Lower lobe of right lung (tissue), 2 donors: ENCODE measurements at regions not wholly inside any gene's neighbourhood (a gene's known extent, or its start where the extent isn't known, plus 50 kb on each side); places are given as distances from the start of the nearest gene placed in this dataset.
A peak's percentile ranks its signal among the peaks of the same experiment; 100 is the strongest.

Source experiments
- ATAC-seq, 2 donors: fragments of 200-7000 bp; cut with Tn5 transposase; one replicate each; pipeline ENCODE4 v1.9.1; 2020 to 2022; ENCODE audit warnings: mild to moderate bottlenecking in 2 of 2, moderate library complexity in 2 of 2
- DNase-seq: peaks from one replicate; pipeline ENCODE4 v3.0.0-alpha.2; 2020
- H3K27ac ChIP-seq: fragments of 200-600 bp; one replicate; pipeline ENCODE4 v1.8.0; 2022
- H3K27me3 ChIP-seq: fragments of 200-600 bp; one replicate; pipeline ENCODE4 v1.8.0; 2022; ENCODE audit warnings: low read depth
- H3K36me3 ChIP-seq: fragments of 200-600 bp; one replicate; pipeline ENCODE4 v1.8.0; 2022; ENCODE audit warnings: mild to moderate bottlenecking
- H3K4me1 ChIP-seq: fragments of 200-600 bp; one replicate; pipeline ENCODE4 v1.8.0; 2022
- H3K4me3 ChIP-seq: fragments of 200-600 bp; one replicate; pipeline ENCODE4 v1.8.0; 2022; ENCODE audit warnings: mild to moderate bottlenecking
- H3K9me3 ChIP-seq: fragments of 200-600 bp; one replicate; pipeline ENCODE4 v1.8.0; 2022
- CTCF ChIP-seq: fragments of 200-600 bp; IDR thresholded peaks from one replicate; pipeline ENCODE4 v1.8.0; 2022; ENCODE audit warnings: antibody characterized with exemption, mild to moderate bottlenecking
- intact Hi-C: fragments of 100-400 bp; cut with DNase I; formaldehyde crosslinking; loops from one replicate; pipeline ENCODE4 v1.11.0; 2022
- donor health status: DM: no; HTN: yes; CAD: no; lungs with severe emphysema.

GRCh38 chr15:94070356-94071295, 160.7 kb upstream of the MCTP2 start:
- no peaks in the 10 kb centered on the region for H3K4me1 ChIP-seq
- intact Hi-C loops, result no loop called here
- peaks cover 8% of the 10 kb centered on the region for H3K9me3 ChIP-seq
- DNase-seq (peak; percentile 53), ATAC-seq (peak; percentile 72 to 83)
- no peak overlapping the region for H3K27ac ChIP-seq
- no peaks in the 10 kb centered on the region for H3K27me3 ChIP-seq
- no peak for TF ChIP-seq CTCF
- H3K4me3 ChIP-seq, result no peak overlapping the region
- no peaks in the 10 kb centered on the region for H3K36me3 ChIP-seq

- DNase-seq (no peak), ATAC-seq (no peak)
- Histone ChIP-seq H3K27ac (no peak overlapping the region), H3K4me3 (no peak overlapping the region), H3K36me3 (no peaks in the 10 kb centered on the region), H3K27me3 (no peaks in the 10 kb centered on the region), H3K9me3 (peaks cover 8% of the 10 kb centered on the region), H3K4me1 (no peaks in the 10 kb centered on the region)
- no peak for TF ChIP-seq CTCF
- intact Hi-C loops, result no loop called here
Measured at GRCh38 chr15:94069844-94070243, 161.5 kb upstream of the MCTP2 start.

GRCh38 chr15:94066811-94067210, 164.6 kb upstream of the MCTP2 start:
- Histone ChIP-seq H3K27ac (no peak overlapping the region), H3K4me1 (no peaks in the 10 kb centered on the region), H3K27me3 (no peaks in the 10 kb centered on the region), H3K9me3 (peaks cover 8% of the 10 kb centered on the region), H3K36me3 (no peaks in the 10 kb centered on the region), H3K4me3 (no peak overlapping the region)
- intact Hi-C loops, result no loop called here
- DNase-seq, result no peak
- ATAC-seq, result no peak
- no peak for TF ChIP-seq CTCF

GRCh38 chr15:94066046-94066445, 165.3 kb upstream of the MCTP2 start:
- intact Hi-C loops, result no loop called here
- Histone ChIP-seq H3K9me3 (peaks cover 8% of the 10 kb centered on the region), H3K4me1 (no peaks in the 10 kb centered on the region), H3K27me3 (no peaks in the 10 kb centered on the region), H3K36me3 (no peaks in the 10 kb centered on the region), H3K4me3 (no peak overlapping the region), H3K27ac (no peak overlapping the region)
- DNase-seq (no peak), ATAC-seq (peak in 1 of 2 donors; percentile 32)
- no peak for TF ChIP-seq CTCF

- intact Hi-C loops, result no loop called here
Measured at GRCh38 chr15:94064676-94065313, 166.6 kb upstream of the MCTP2 start.

More at GRCh38 chr15:94064676-94065313, 166.6 kb upstream of the MCTP2 start:
- DNase-seq (no peak), ATAC-seq (no peak)
- no peak overlapping the region for H3K27ac ChIP-seq
- TF ChIP-seq CTCF, result no peak
- H3K36me3 ChIP-seq, result no peaks in the 10 kb centered on the region
- H3K9me3 ChIP-seq, result peaks cover 8% of the 10 kb centered on the region
- no peaks in the 10 kb centered on the region for H3K4me1 ChIP-seq
- H3K27me3 ChIP-seq, result no peaks in the 10 kb centered on the region
- no peak overlapping the region for H3K4me3 ChIP-seq
